Activated naive CD4-positive, alpha-beta T cell treated with anti-CD3 and anti-CD28 coated beads for 36 hours (primary cell): ENCODE measurements at regions not wholly inside any gene's neighbourhood (a gene's known extent, or its start where the extent isn't known, plus 50 kb on each side); places are given as distances from the start of the nearest gene placed in this dataset.

Experiments used
- CTCF ChIA-PET: fragments of 350-600 bp; sonication (Branson Sonifier 250); formaldehyde crosslinking; loops from one replicate; lab custom pipeline; 2021; ENCODE audit warnings: antibody characterized with exemption; lab: Charles Lee
- DNase-seq: peaks from one replicate; pipeline ENCODE4 v3.0.0-alpha.2; 2020
- H3K27ac Mint-ChIP-seq: one replicate; pipeline ENCODE4 v1.8.0; 2021; ENCODE audit warnings: mild to moderate bottlenecking, mixed read lengths
- H3K27me3 Mint-ChIP-seq: one replicate; pipeline ENCODE4 v1.8.0; 2021; ENCODE audit warnings: low read depth, mixed read lengths
- H3K36me3 Mint-ChIP-seq: one replicate; pipeline ENCODE4 v1.8.0; 2021; ENCODE audit warnings: low read depth, mixed read lengths
- H3K4me1 Mint-ChIP-seq: one replicate; pipeline ENCODE4 v1.8.0; 2021; ENCODE audit warnings: low read depth, mixed read lengths
- H3K4me3 Mint-ChIP-seq: one replicate; pipeline ENCODE4 v1.8.0; 2021; ENCODE audit warnings: mild to moderate bottlenecking, moderate library complexity, mixed read lengths
- H3K9me3 Mint-ChIP-seq: one replicate; pipeline ENCODE4 v1.8.0; 2021; ENCODE audit warnings: mixed read lengths
- intact Hi-C: fragments of 100-400 bp; cut with micrococcal nuclease; formaldehyde crosslinking; loops from one replicate; pipeline ENCODE4 v1.15.1; 2023

DNA sequence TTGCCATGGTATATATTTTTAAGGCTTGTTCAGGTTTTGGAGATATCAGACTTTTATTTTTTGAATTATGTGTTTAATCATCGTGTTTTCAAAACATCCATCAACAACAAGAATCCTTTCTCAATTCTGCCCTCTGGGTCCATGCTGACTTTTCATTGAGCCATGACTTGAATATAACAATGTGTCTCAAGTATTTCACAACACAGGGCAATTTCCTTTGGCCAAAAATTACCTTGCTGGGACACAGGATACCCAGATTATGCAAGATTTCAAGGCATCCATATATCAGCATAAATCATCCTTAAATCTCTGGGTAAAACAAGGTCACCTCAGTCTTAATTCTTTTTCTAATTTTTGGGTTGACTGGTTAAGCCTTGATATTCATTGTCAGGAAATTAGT lies 411.2 kb upstream of the USP24 start:
- Mint-ChIP-seq H3K36me3 (no peaks in the 10 kb centered on the region), H3K27ac (no peak overlapping the region), H3K27me3 (peaks cover 8% of the 10 kb centered on the region), H3K4me1 (no peaks in the 10 kb centered on the region), H3K4me3 (no peak overlapping the region), H3K9me3 (no peaks in the 10 kb centered on the region)
- DNase-seq = no peak
- CTCF ChIA-PET = no interaction called here
- intact Hi-C loops = no loop called here

DNA sequence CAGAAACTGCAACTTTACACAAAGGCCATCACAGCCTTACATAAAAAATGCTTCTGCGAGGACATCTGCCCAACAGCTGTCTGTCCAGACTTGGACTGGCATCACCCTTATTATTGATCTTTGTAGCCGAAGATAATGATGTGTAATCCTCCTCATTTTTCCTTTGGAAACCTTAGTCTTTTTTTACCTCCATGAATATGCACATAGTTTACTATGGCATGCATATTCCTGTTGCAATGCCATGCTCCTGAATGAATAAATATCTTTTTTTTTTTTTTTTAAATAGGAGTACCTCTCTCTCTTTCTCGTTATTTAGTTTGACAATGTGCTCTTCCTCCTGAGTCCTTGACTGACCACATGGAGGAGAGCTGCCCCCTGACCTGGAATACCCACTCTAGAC lies 409.6 kb upstream of the USP24 start:
- CTCF ChIA-PET = no interaction called here
- Mint-ChIP-seq H3K9me3 (no peaks in the 10 kb centered on the region), H3K4me1 (no peaks in the 10 kb centered on the region), H3K36me3 (no peaks in the 10 kb centered on the region), H3K27ac (no peak overlapping the region), H3K4me3 (no peak overlapping the region), H3K27me3 (peaks cover 16% of the 10 kb centered on the region)
- intact Hi-C loops = no loop called here
- no peak for DNase-seq

DNA sequence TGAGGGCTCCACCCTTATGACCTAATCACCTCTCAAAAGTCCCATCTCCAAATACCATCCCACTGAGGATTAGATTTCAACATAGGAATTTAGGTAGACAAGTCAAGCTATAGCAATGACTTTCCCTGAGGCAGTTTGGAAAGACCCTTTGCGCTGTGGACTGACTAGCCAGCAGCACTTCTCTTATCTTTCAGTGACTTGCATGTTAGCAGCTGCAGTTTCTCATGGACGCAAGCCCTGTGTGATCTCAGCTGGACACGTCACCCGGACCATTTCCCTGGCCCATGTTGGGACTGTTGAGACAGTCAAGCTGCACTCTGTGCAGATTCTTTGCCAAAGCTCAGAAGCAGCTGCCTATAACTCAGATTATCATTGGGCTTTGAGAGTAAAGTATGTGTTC lies 408.1 kb upstream of the USP24 start:
- H3K4me1 Mint-ChIP-seq = no peaks in the 10 kb centered on the region

DNA sequence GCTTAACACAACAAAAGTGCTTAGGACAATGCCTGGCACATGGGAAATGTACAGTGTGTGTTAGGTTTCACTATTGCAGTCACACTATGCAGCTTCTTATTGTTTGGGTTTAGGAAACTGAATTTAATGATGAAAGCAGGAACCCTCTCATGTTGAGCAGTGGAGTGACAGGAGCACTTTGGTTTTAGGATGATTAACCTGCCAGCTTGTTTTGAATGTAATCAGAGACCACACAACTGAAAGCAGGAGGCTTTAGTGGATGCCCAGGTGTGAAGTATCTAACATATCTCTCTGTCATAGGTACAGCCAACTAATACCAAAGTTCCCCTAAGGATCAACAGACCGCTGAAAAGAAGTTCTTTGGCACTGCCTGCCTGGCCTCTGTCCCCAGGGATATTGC lies 406.9 kb upstream of the USP24 start:
- Mint-ChIP-seq H3K9me3 (no peaks in the 10 kb centered on the region), H3K4me1 (no peaks in the 10 kb centered on the region), H3K27me3 (peaks cover 14% of the 10 kb centered on the region), H3K4me3 (no peak overlapping the region), H3K36me3 (no peaks in the 10 kb centered on the region), H3K27ac (no peak overlapping the region)
- no peak for DNase-seq
- CTCF ChIA-PET = interaction anchor here (0.6 kb wide), 2 partner anchors 69 to 1172 kb away, joined by 3 read pairs; no protein-coding TSS in a partner anchor
- intact Hi-C loops = no loop called here

More for the DNA sequence above, 408.1 kb upstream of the USP24 start:
- Mint-ChIP-seq H3K36me3 (no peaks in the 10 kb centered on the region), H3K27me3 (peaks cover 19% of the 10 kb centered on the region), H3K9me3 (no peaks in the 10 kb centered on the region), H3K4me3 (no peak overlapping the region), H3K27ac (no peak overlapping the region)
- DNase-seq = no peak
- CTCF ChIA-PET = no interaction called here
- intact Hi-C loops = no loop called here

DNA sequence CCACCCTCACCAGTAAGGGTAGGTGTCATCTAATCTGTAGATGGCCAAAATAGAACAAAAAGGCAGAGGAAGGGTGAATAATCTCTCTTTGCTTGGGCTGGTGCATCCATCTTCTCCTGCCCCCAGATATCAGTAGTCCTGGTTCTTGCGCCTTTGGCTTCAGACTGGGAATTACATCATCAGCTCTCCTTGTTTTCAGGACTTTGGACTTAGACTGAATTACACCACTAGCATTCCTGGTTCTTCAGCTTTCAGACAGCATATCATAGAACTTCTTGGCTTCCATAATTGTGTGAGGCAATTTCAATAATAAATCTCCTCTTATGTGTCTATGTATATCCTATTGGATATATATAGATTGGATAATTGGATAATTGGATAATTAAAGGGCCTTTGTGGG lies 403.0 kb upstream of the USP24 start:
- CTCF ChIA-PET = no interaction called here
- Mint-ChIP-seq H3K36me3 (no peaks in the 10 kb centered on the region), H3K4me1 (no peaks in the 10 kb centered on the region), H3K27me3 (peaks cover 13% of the 10 kb centered on the region), H3K27ac (no peak overlapping the region), H3K4me3 (no peak overlapping the region), H3K9me3 (no peaks in the 10 kb centered on the region)
- no peak for DNase-seq
- intact Hi-C loops = no loop called here

DNA sequence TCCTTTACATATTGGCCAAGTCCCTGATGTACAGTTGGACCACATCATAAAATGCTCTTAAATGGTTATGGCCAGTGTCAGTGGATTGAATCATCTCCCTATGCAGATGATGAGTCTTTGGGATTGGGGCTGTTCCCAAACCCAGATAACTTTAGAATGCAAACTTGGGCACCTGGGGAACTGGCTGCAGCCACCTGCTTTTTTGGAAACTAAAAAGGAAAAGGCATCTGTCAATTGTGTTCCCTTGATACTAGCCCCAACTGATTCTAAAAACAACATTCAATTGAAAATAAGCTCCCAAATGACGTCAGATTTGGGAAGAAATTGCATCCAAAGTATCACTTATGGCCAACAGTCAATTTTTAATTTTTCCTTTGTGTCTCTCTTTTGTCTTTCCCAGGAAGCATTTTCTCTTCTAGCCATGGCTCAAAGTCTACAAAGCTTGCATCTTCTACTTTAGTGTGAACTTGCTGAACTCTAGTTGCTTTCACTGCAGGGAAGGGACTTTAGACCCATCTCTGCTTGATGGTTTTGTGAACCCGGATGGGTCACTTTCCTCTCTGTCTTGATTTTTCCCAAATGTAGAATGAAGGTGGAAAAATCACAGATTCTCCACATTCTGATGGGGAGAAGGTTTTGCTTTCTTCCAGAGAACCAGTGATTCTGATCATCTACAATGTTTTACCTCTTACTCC lies 402.3 kb upstream of the USP24 start:
- H3K9me3 Mint-ChIP-seq = no peaks in the 10 kb centered on the region
- no peak for DNase-seq
- no peaks in the 10 kb centered on the region for H3K36me3 Mint-ChIP-seq
- no peaks in the 10 kb centered on the region for H3K4me1 Mint-ChIP-seq
- intact Hi-C loops = no loop called here
- CTCF ChIA-PET = no interaction called here
- peaks cover 13% of the 10 kb centered on the region for H3K27me3 Mint-ChIP-seq
- no peak overlapping the region for H3K4me3 Mint-ChIP-seq
- H3K27ac Mint-ChIP-seq = no peak overlapping the region

DNA sequence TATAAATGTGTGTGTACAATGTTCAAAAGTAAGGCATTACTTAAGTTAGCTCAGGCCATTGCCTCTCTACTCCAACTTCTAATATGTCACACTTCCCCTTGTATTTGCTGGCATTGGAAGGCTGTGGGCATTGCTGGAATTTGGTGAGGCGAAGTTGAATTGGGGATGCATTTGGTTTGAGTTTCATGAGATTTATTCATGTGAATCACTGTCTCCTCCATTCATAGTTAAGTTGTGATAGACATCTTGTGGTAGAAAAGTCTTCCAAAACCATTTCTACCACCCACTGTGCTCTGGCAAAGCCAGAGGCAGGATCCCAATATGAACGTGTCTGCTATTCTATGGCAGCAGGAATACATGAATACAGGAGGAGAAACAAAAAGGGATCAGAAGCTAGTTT lies 397.8 kb upstream of the USP24 start:
- Mint-ChIP-seq H3K9me3 (no peaks in the 10 kb centered on the region), H3K27ac (no peak overlapping the region), H3K27me3 (peaks cover 16% of the 10 kb centered on the region), H3K36me3 (no peaks in the 10 kb centered on the region), H3K4me3 (no peak overlapping the region), H3K4me1 (no peaks in the 10 kb centered on the region)
- DNase-seq = no peak
- CTCF ChIA-PET = no interaction called here
- intact Hi-C loops = no loop called here

DNA sequence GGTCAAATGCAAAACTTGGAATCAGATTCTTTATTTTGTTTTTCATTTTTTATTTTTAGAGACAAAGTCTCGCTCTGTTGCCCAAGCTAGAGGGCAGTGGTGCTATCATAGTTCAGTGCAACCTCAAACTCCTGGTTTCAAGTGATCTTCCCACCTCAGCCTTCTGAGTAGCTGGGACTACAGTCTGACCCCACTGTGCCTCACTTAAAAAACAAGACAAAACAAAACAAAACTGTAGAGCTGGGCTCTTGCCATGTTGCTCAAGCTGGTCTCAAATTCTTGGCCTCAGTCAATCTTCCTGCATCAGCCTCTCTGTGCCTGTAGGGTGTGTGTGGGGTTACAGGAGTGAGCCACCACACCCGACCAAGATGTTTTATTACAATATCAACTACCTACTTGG lies 396.0 kb upstream of the USP24 start:
- H3K4me3 Mint-ChIP-seq = no peak overlapping the region
- H3K9me3 Mint-ChIP-seq = peaks cover 2% of the 10 kb centered on the region
- no peak for DNase-seq
- H3K36me3 Mint-ChIP-seq = no peaks in the 10 kb centered on the region
- no peak overlapping the region for H3K27ac Mint-ChIP-seq
- H3K27me3 Mint-ChIP-seq = peaks cover 16% of the 10 kb centered on the region
- intact Hi-C loops = no loop called here
- no peaks in the 10 kb centered on the region for H3K4me1 Mint-ChIP-seq
- CTCF ChIA-PET = no interaction called here

DNA sequence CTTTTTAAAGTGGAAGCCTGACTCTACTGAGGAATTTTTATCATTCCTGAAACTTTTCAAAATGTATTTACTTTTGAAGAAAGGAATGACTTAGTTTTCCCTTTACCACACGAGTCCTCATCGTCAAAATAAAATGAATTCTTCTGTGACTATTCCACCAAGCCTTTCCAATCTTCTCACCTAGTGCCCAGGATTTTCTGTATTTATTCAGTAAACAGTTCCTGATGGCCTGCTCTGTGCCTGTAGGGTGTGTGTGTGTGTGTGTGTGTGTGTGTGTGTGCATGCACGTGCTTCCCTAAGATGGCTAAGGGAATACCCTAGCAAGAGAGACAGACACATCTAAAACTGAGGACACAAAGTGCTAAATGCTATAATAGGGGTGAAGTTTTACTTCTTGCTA lies 395.0 kb upstream of the USP24 start:
- DNase-seq = no peak
- peaks cover 2% of the 10 kb centered on the region for H3K9me3 Mint-ChIP-seq
- H3K27me3 Mint-ChIP-seq = peaks cover 16% of the 10 kb centered on the region
- no peaks in the 10 kb centered on the region for H3K4me1 Mint-ChIP-seq
- H3K27ac Mint-ChIP-seq = no peak overlapping the region
- no peaks in the 10 kb centered on the region for H3K36me3 Mint-ChIP-seq
- no peak overlapping the region for H3K4me3 Mint-ChIP-seq
- intact Hi-C loops = no loop called here
- CTCF ChIA-PET = no interaction called here

DNA sequence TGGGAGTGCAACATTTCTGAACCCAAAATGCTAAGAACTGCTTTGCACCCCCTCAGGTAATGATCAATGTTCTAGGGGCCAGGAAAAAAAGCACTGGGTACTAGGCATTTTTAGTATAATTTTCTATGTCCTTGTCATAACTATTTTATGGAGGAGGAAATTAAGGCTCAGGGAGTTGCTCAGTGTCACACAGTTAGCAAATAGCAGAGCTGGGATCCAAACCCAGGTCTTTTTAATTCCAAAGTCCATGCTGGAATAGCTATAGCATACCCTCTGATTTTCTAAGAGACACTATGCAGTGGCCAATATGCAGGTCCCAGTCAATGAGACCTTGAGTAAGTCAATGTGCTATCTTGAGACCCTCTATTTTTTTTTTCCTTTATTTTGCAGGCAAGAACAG lies 394.5 kb upstream of the USP24 start:
- no peak for DNase-seq
- Mint-ChIP-seq H3K4me1 (no peaks in the 10 kb centered on the region), H3K4me3 (no peak overlapping the region), H3K27ac (no peak overlapping the region), H3K27me3 (peaks cover 16% of the 10 kb centered on the region), H3K9me3 (peaks cover 2% of the 10 kb centered on the region), H3K36me3 (no peaks in the 10 kb centered on the region)
- CTCF ChIA-PET = no interaction called here
- intact Hi-C loops = no loop called here

DNA sequence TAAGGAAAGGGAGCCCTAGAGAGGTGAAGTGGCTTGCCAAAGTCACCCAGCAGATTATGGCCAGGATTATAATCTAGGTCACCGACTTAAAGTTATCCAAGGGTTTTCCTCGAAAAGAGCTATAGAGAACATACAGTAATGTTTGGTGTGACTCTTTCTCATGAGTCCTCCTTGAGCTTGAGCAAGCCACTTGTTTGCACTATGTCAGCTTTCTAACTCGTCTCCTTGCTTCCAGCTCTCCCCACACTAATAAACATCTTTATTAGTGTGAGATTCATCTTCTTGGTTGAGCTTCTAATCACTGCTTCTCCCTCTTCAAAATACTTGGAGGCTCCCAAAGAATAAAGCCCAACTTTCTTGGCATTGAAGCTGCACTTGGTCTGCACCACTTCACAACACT lies 390.0 kb upstream of the USP24 start:
- Mint-ChIP-seq H3K9me3 (peaks cover 2% of the 10 kb centered on the region), H3K27me3 (peaks cover 5% of the 10 kb centered on the region), H3K4me3 (no peak overlapping the region), H3K4me1 (no peaks in the 10 kb centered on the region), H3K27ac (no peak overlapping the region), H3K36me3 (no peaks in the 10 kb centered on the region)
- DNase-seq = no peak
- intact Hi-C loops = no loop called here
- CTCF ChIA-PET = no interaction called here

DNA sequence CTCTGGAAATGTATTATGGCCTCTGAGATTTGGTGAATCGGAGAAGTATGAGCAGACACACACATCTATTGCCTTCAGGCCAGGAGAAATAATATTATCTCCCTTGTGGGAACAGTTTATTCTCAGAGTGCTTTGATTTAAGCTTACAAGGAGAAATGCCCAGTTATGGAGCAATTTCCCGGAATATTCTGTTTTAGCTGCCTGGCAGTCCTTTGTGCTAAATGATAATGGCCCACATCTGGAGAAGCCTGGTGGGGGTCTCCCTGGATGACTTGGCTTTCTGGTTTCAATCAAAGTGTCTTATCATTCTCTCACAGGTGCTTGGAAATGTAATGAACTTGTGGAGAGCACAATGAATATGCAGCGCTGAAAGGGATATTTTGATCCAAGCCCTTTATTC lies 389.6 kb upstream of the USP24 start:
- H3K4me3 Mint-ChIP-seq = no peak overlapping the region
- H3K27ac Mint-ChIP-seq = no peak overlapping the region
- no peaks in the 10 kb centered on the region for H3K4me1 Mint-ChIP-seq
- intact Hi-C loops = no loop called here
- peaks cover 2% of the 10 kb centered on the region for H3K9me3 Mint-ChIP-seq
- CTCF ChIA-PET = no interaction called here
- H3K36me3 Mint-ChIP-seq = no peaks in the 10 kb centered on the region
- peaks cover 5% of the 10 kb centered on the region for H3K27me3 Mint-ChIP-seq
- DNase-seq = no peak

DNA sequence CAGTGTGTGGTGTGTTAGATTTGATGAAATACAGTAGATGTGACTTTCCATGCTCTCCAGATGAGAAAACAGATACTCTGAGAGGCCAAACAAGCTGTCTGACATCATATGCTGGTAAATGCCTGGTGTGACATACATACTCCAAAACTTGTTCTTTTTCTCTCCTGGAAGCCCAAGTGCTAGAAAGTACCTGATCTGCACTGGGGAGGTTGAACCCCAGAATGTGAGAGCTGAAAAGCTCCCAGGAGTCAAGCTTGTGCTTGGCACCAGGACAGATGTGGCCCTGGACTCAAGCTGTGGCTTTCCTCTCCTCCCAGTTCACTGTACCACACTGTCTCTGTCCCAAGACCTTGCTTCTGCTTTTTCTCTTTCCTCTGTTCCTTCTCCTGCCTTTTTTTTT lies 389.0 kb upstream of the USP24 start:
- H3K4me3 Mint-ChIP-seq = no peak overlapping the region
- H3K4me1 Mint-ChIP-seq = no peaks in the 10 kb centered on the region
- peaks cover 5% of the 10 kb centered on the region for H3K27me3 Mint-ChIP-seq
- H3K36me3 Mint-ChIP-seq = no peaks in the 10 kb centered on the region
- CTCF ChIA-PET = no interaction called here
- intact Hi-C loops = no loop called here
- no peak for DNase-seq
- peaks cover 2% of the 10 kb centered on the region for H3K9me3 Mint-ChIP-seq
- no peak overlapping the region for H3K27ac Mint-ChIP-seq
